KMS-11 (cell line): ENCODE measurements at regions not wholly inside any gene's neighbourhood (a gene's known extent, or its start where the extent isn't known, plus 50 kb on each side); places are given as distances from the start of the nearest gene placed in this dataset.

Source experiments
- H2AFZ ChIP-seq: fragments of 200-600 bp; sonication (generic); 2 replicates; pipeline ENCODE4 v1.6.1; 2016; ENCODE audit warnings: antibody characterized with exemption, mixed run types, low read depth
- H3K27ac ChIP-seq: fragments of 200-600 bp; sonication (generic); 2 replicates; pipeline ENCODE4 v1.6.1; 2016; ENCODE audit warnings: mild to moderate bottlenecking, mixed run types
- H3K27me3 ChIP-seq: fragments of 200-600 bp; sonication (generic); 2 replicates; pipeline ENCODE4 v1.6.1; 2017; ENCODE audit warnings: mild to moderate bottlenecking, low read depth, mixed run types, moderate library complexity; ENCODE audit not compliant: insufficient read depth
- H3K36me3 ChIP-seq: fragments of 200-600 bp; sonication (generic); 2 replicates; pipeline ENCODE4 v1.6.1; 2017; ENCODE audit warnings: mild to moderate bottlenecking, mixed run types; ENCODE audit not compliant: insufficient read depth
- H3K4me1 ChIP-seq: fragments of 200-600 bp; sonication (generic); 2 replicates; pipeline ENCODE4 v1.6.1; 2016; ENCODE audit warnings: mild to moderate bottlenecking, low read depth, mixed run types; ENCODE audit not compliant: poor library complexity, severe bottlenecking
- H3K4me2 ChIP-seq: fragments of 200-600 bp; sonication (generic); 2 replicates; pipeline ENCODE4 v1.7.0; 2016; ENCODE audit warnings: mild to moderate bottlenecking, mixed run types
- H3K4me3 ChIP-seq: fragments of 200-600 bp; sonication (generic); IDR thresholded peaks from 2 replicates; pipeline ENCODE4 v1.6.1; 2017; ENCODE audit warnings: low read depth, low read length, mixed read lengths; ENCODE audit not compliant: insufficient read depth
- H3K79me2 ChIP-seq: fragments of 200-600 bp; sonication (generic); 2 replicates; pipeline ENCODE4 v1.6.1; 2016; ENCODE audit warnings: low read depth, mixed run types; ENCODE audit not compliant: insufficient read depth
- H3K9ac ChIP-seq: fragments of 200-600 bp; sonication (generic); 2 replicates; pipeline ENCODE4 v1.6.1; 2016; ENCODE audit warnings: mild to moderate bottlenecking, mixed run types
- H4K20me1 ChIP-seq: fragments of 200-600 bp; sonication (generic); 2 replicates; pipeline ENCODE4 v1.6.1; 2016; ENCODE audit warnings: mild to moderate bottlenecking, mixed run types; ENCODE audit not compliant: insufficient read depth
- CTCF ChIP-seq: fragments of 200-600 bp; sonication (generic); conservative IDR thresholded peaks from 2 replicates; pipeline ENCODE4 v1.6.1; 2017; ENCODE audit warnings: low read depth, mild to moderate bottlenecking, antibody characterized with exemption, low read length, moderate library complexity, mixed read lengths

GRCh38 chr12:58648176-58648575 lies 272.1 kb downstream of the LRIG3 start:
- no peaks in the 10 kb centered on the region for H3K79me2 ChIP-seq
- H3K4me3 ChIP-seq: no peak overlapping the region
- H3K4me2 ChIP-seq: no peak overlapping the region
- no peaks in the 10 kb centered on the region for H3K4me1 ChIP-seq
- no peaks in the 10 kb centered on the region for H3K27me3 ChIP-seq
- no peak for TF ChIP-seq CTCF
- no peak overlapping the region for H3K27ac ChIP-seq
- no peak overlapping the region for H2AFZ ChIP-seq
- no peaks in the 10 kb centered on the region for H4K20me1 ChIP-seq
- H3K36me3 ChIP-seq: no peaks in the 10 kb centered on the region
- H3K9ac ChIP-seq: no peak overlapping the region

DNA sequence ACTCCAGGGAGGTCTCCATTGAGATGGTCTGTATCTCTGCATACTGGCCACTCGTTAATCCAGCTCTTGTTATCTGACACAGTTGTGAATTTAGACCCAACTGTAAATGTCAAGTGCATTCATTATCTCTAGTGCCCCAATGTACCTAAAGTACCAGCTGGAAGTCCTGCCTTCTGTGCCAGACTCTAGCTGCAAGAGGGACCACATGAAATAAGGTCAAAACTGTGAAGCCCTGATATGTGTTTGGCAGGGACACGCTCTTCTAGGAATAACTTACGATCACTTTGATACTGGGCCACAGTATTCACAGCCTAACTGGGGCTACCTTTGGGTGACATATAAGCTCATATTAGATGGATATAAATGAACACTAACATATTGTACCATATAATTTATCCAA lies 268.5 kb downstream of the LRIG3 start:
- Histone ChIP-seq H3K27me3 (no peaks in the 10 kb centered on the region), H3K4me3 (no peak overlapping the region), H3K27ac (no peak overlapping the region), H2AFZ (no peak overlapping the region), H4K20me1 (no peaks in the 10 kb centered on the region), H3K4me1 (no peaks in the 10 kb centered on the region), H3K79me2 (no peaks in the 10 kb centered on the region), H3K36me3 (no peaks in the 10 kb centered on the region), H3K9ac (no peak overlapping the region), H3K4me2 (no peak overlapping the region)
- TF ChIP-seq CTCF: no peak

DNA sequence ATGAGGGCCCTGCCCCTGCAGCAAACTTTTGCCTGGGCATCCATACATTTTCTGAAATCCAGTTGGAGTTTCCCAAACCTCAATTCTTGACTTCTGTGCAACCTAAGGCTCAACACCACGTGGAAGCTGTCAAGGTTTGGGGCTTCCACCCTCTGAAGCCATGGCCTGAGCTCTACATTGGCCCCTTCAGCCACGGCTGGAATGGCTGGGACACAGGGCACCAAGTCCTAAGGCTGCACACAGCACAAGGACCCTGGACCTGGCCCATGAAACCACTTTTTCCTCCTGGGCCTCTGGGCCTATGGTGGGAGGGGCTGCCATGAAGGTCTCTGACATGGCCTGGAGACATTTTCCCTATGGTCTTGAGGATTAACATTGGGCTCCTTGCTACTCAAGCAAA lies 266.3 kb downstream of the LRIG3 start:
- no peaks in the 10 kb centered on the region for H4K20me1 ChIP-seq
- no peak overlapping the region for H2AFZ ChIP-seq
- no peak overlapping the region for H3K4me3 ChIP-seq
- no peak overlapping the region for H3K27ac ChIP-seq
- H3K9ac ChIP-seq: no peak overlapping the region
- TF ChIP-seq CTCF: no peak
- no peaks in the 10 kb centered on the region for H3K79me2 ChIP-seq
- no peaks in the 10 kb centered on the region for H3K36me3 ChIP-seq
- no peaks in the 10 kb centered on the region for H3K4me1 ChIP-seq
- no peaks in the 10 kb centered on the region for H3K27me3 ChIP-seq
- no peak overlapping the region for H3K4me2 ChIP-seq

DNA sequence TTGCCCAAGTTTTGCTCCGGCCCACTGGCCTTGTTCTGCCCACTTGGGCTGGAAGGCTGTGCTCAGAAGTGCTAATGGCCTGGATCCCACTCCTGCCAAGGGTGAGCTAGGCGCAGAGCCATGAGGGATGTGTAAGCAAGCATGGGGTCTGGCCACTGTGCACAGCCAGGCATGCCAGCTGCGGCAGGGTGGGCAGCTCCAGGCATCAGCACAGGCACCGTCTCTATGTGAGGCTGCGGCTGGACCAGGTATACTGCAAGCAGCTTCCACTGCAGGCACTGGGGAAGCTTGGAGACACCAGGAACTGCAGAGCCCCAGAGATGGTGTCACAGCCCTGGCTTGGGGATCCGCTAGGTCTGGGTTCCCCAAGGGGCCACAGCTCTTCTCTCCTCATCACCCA lies 264.9 kb downstream of the LRIG3 start:
- no peaks in the 10 kb centered on the region for H3K27me3 ChIP-seq
- no peak for TF ChIP-seq CTCF
- H3K27ac ChIP-seq: no peak overlapping the region
- no peaks in the 10 kb centered on the region for H3K79me2 ChIP-seq
- no peak overlapping the region for H3K9ac ChIP-seq
- H4K20me1 ChIP-seq: no peaks in the 10 kb centered on the region
- no peak overlapping the region for H3K4me3 ChIP-seq
- no peak overlapping the region for H2AFZ ChIP-seq
- H3K4me1 ChIP-seq: no peaks in the 10 kb centered on the region
- H3K36me3 ChIP-seq: no peaks in the 10 kb centered on the region
- H3K4me2 ChIP-seq: no peak overlapping the region
